Anterior cingulate cortex (tissue), 58 donors: ENCODE measurements at regions not wholly inside any gene's neighbourhood (a gene's known extent, or its start where the extent isn't known, plus 50 kb on each side); places are given as distances from the start of the nearest gene placed in this dataset.

Source experiments
- DNase-seq, 58 donors: peaks; one replicate each; lab custom pipeline; 2025; lab: John Stamatoyannopoulos, UW

GRCh38 chr17:72069586-72070202 is 51.1 kb upstream of the SOX9 start:
- DNase-seq = no peak
